ENCODE measurements at regions not wholly inside any gene's neighbourhood (a gene's known extent, or its start where the extent isn't known, plus 50 kb on each side); places are given as distances from the start of the nearest gene placed in this dataset.
"Not testable (repeated sequence)": the region's sequence is repeated elsewhere in the genome, so short reads cannot be mapped to it uniquely, and the experiment has no call there.

DNA sequence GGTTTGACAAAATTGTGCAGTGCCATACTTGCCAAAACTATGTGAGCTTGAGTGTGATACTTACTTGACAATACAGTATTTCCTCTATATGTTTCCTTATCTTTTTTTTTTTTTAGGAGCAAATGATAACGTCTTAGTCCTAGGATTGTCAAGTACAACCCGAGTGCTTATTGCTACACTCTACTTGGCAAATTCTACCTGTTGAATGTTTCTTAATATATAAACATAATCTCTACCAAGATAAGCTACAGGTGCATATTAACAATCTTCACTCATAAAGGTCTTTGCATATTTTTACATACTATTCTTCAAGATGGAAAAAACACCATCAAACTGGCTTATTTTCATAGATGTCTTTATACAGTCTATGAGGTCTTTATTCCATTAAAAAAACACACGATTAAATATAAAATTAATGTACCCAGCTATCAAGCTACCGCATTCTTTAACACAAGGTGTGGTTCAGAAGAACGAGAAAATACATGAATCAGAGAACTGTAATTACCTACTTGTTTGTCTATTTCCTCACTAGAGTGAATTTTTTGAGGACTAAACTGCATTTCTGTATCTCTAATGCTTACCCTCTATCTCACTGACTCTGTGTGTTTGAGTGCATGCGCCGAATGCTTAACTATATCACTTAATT is 76.1 kb upstream of the PDSS1 start:
- no peak for DNase-seq (ENCODE audit: low read depth in 2 of 2)

DNA sequence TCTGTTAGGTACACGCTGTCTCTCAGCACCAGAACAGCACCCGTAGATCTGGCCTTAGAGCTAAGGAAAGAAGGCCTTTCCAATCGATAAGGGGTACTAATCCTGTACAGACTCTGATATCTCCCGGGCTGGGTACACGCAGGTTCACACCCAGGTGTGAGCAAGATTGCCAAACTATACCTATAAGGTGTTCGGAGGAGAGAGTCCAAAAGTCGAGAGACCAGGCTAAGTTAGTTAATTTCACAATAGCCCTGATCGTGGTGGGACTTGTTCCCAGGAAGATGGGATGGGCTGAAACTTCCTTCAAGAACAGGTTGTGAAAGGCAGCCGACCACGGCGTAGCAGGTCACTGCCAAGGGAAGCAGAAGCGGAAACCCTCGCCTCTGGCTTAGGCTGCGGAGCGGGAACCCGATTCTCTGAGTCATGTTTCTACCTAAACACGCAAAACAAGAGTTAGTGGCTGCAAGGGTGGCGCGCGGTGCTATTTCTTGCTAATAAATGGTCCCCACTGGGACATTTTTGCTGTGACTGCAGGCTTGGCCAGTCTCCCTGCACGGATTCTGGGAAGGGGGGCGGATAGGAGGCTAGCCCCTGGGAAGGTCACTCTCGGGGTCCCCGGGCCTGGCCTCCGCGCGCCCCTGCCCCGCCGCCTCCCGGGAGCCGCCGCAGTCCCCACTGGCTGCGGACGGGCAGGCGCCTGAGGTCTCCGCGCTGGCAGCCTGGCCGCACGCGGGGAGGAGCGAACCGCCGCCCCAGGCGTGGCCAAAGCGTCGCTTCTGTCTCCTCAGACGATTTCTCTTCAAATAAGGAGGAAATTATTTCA is 75.4 kb upstream of the PDSS1 start:
- peak; percentile 2 to 3 for DNase-seq (ENCODE audit: low read depth in 2 of 2)

DNA sequence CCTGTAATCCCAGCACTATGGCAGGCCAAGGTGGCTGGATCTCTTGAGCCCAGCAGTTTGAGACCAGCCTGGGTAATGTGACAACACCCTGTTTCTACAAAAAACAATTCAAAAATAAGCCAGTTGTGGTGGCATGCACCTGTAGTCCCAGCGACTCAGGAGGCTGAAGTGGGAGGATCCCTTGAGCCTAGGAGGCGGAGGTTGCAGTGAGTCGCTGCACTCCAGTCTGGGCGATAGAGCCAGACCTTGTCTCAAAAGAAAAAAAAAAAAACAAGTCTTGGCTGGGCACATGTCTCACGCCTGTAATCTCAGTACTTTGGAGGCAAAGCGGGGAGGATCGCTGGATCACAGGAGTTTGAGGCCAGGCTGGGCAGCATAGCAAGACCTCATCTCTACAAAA is 74.6 kb upstream of the PDSS1 start:
- no peak for DNase-seq (ENCODE audit: low read depth in 2 of 2)

DNA sequence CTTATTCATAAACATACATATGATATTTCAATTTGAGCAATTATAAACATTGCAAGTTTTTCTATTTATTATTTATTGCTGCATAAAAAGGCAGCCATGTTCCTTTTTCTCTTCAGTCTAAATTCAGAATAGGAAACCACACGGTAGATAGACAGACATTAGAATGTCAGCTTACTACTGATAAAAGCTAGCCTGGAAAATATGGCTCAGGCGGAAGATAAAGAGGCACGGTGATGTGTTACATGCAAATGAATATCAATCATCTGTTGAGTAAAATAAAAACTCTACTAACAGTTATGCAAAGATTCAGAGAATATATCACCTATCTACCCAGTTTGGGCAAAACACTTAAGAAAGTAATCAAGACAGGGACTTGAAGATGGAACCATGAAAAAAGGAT is 73.5 kb upstream of the PDSS1 start:
- no peak for DNase-seq (ENCODE audit: low read depth in 2 of 2)

DNA sequence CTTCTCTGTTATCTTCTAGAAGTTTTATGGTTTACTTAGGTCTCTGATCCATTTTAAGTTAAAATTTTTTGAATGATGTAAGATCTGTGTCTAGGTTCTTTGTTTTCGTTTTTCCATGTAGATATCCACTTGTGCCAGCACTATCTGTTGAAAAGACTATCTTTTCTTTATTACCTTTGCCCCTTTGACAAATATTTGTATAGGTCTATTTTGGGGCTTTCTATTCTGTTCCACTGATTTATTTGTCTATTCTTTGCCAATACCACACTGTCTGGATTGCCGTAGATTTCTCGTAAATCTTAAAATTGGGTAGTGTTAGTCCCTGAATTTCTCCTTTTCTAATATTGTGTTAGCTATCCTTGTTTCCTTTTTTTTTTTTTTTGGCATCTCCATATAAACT is 71.4 kb upstream of the PDSS1 start:
- no peak for DNase-seq (ENCODE audit: low read depth in 2 of 2)

DNA sequence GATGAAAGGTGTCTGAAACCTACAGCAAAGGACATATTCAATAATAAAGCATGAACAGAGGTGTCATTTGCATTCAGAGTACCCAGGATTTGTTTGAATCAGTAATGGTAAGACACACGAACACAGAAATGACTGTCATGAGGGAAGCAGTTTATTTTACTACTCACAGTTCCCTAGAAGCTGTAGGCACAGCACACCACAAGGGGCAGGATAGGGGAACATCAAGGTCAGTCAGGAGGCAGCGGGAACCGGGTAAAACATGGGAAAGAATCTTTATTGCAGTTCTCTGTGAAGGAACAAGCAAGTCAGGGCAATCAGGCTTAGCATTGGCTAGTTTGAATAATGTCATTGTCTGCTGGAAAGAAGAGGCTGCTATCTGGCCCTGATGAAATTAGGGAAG is 70.2 kb upstream of the PDSS1 start:
- DNase-seq (ENCODE audit: low read depth in 2 of 2): no peak

DNA sequence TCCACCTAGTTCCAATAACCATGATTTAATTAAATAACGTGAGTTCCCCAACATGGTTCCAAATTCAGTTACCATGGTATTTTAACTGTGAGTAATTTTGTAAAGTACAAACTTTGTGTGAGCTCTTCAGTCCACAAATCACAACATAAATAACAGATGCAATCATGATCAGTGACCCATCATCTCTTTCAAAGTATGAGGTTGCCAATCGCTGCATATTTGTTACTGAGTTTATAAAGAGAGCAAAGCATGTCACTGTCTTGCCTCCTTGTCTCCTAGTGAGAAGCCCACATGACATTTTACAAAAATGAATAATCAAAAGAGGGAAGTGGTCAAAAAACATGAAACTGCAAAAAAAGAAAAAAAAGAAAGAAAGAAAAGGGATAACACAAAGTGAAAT is 69.1 kb upstream of the PDSS1 start:
- no peak for DNase-seq (ENCODE audit: low read depth in 2 of 2)

DNA sequence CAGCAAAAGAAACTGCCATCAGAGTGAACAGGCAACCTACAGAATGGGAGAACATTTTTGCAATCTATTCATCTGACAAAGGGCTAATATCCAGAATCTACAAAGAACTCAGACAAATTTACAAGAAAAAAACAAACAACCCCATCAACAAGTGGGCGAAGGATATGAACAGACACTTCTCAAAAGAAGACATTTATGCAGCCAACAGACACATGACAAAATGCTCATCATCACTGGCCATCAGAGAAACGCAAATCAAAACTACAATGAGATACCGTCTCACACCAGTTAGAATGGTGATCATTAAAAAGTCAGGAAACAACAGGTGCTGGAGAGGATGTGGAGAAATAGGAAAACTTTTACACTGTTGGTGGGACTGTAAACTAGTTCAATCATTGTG is 65.3 kb upstream of the PDSS1 start:
- DNase-seq (ENCODE audit: low read depth in 2 of 2): not testable (repeated sequence)

DNA sequence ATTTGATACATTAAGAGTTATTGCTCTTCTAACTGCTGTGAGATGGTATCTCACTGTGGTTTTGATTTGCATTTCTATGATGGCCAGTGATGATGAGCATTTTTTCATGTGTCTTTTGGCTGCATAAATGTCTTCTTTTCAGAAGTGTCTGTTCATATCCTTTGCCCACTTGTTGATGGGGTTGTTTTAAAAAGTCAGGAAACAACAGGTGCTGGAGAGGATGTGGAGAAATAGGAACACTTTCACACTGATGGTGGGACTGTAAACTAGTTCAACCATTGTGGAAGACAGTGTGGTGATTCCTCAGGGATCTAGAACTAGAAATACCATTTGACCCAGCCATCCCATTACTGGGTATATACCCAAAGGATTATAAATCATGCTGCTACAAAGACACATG is 63.4 kb upstream of the PDSS1 start:
- not testable (repeated sequence) for DNase-seq (ENCODE audit: low read depth in 2 of 2)

DNA sequence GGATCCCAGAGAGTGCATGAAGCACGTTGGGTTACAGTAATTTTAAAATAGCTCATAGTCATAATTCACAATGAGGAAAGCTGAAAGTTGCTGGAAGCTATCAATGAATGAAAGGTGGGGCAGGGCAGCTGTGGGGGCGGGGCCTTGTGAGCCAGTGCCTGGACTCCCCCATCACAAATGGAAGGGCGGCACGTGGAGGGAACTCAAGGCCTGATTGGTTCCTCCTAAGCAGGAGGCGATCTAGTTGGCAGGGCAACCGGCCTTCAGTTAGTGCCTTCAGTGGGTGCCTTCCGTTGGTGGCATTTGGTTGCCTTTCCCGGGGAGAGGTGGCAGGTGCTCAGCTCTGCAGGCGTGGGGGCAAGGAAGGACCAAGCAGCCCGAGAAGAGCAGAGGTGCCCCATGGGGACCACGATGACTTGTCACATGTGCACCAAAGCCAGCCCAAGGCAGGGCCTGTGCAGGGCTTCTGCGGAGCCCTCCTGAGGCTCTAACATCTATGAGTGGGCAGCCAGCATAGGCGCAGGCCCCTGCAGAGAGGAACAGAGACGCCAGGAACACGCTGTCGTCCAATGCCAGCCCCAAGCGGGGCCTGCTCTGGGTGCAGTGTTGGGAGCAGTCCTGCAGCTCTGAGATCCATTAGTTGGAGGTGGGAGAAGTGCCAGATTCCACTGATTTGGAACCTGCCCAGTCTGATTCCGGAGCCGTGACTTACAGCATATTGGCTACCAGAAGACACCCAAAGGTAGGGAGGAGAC is 59.8 kb upstream of the PDSS1 start:
- DNase-seq (ENCODE audit: low read depth in 2 of 2): no peak

DNA sequence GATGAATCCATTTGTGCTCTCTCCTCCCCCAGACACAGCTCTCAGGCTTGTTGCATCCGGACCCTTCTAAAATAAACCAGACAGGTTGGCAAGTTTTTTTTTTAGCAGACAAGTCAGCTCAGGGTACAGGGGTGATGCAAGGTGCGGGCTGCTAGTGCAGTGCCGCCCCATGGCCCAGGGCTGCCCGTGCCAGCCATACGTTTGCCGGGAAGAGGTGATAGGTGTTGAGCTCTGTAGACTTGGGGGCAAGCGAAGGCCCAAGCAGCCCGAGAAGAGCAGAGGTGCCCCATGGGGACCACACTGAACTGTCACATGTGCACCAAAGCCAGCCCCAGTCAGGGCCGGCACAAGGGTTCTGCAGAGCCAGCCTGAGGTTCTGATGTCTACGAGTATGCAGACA is 57.1 kb upstream of the PDSS1 start:
- no peak for DNase-seq (ENCODE audit: low read depth in 2 of 2)

DNA sequence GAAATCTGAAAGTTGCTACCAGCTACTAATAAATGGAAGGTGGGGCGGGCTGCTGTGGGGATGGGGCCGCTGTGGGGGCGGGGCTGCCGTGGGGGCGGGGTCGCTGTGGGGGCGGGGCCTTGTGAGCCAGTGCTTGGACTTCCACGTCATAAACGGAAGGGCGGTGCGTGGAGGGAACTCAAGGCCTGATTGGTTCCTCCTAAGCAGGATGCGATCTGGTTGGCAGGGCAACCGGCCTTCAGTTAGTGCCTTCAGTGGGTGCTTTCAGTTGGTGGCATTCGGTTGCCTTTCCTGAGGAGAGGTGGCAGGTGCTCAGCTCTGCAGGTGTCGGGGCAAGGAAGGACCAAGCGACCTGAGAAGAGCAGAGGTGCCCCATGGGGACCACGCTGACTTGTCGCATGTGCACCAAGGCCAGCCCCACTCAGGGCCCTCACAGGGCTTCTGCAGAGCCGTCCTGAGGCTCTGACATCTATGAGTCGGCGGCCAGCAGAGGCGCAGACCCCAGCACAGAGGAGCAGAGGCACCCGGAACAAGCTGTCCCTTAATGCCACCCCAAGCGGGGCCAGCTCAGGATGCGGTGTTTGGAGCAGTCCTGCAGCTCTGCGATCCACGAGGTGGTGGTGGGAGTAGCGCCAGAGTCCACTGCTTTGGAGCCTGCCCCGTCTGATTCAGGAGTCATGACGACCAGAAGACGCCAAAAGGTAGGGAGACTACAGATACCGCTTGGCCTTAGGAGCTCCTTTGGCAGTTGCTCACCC is 54.4 kb upstream of the PDSS1 start:
- DNase-seq (ENCODE audit: low read depth in 2 of 2): no peak

DNA sequence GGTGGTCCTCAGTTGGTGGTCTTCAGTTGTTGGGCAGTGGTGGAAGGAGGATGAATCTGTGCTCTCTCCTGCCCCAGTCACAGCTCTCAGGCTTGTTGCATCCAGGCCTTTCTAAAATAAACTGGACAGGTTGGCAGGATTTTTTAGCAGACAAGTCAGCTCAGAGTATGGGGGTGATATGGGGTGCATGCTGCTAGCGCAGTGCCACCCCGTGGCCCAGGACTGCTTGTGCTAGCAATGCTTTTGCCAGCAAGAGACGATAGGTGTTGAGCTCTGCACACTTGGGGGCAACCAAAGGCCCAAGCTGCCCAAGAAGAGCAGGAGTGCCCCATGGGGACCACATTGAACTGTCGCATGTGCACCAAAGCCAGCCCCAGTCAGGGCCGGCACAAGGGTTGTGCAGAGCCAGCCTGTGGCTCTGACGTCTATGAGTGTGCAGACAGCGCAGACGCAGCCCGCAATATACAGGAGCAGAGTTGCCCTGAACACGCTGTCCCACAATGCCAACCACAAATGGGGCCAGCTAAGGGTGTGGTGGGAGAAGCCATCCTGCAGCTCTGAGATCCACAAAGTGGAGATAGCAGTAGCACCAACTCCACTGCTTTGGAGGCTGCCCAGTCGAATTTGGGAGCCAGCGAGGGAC is 49.8 kb upstream of the PDSS1 start:
- DNase-seq (ENCODE audit: low read depth in 2 of 2): no peak

Measured in lung microvascular endothelial cell (primary cell).